OCI-LY7 (cell line): ENCODE measurements at regions not wholly inside any gene's neighbourhood (a gene's known extent, or its start where the extent isn't known, plus 50 kb on each side); places are given as distances from the start of the nearest gene placed in this dataset.

Experiments used
- CTCF ChIP-seq: fragments of 200-600 bp; sonication (generic); conservative IDR thresholded peaks from 2 replicates; pipeline ENCODE4 v1.5.1; 2014; ENCODE audit warnings: mild to moderate bottlenecking, antibody characterized with exemption, low read length, moderate library complexity, mixed read lengths
- EZH2phosphoT487 ChIP-seq: fragments of 200-600 bp; sonication (generic); IDR thresholded peaks from 2 replicates; pipeline ENCODE4 v1.6.1; 2018; ENCODE audit warnings: low read depth, borderline replicate concordance, mild to moderate bottlenecking, mixed run types, antibody characterized with exemption, low read length, moderate library complexity, mixed read lengths

- TF ChIP-seq CTCF (no peak), EZH2phosphoT487 (no peak)
Observed at GRCh38 chr10:123446449-123447156, 219.6 kb upstream of the GPR26 start.
